DND-41 (cell line): ENCODE measurements at regions not wholly inside any gene's neighbourhood (a gene's known extent, or its start where the extent isn't known, plus 50 kb on each side); places are given as distances from the start of the nearest gene placed in this dataset.

Experiments used
- ATAC-seq: fragments of 200-7000 bp; cut with Tn5 transposase; 3 replicates; pipeline ENCODE4 v1.9.1; 2021; ENCODE audit warnings: low read depth; ENCODE audit not compliant: insufficient read depth
- DNase-seq: peaks from one replicate; pipeline ENCODE4 v3.0.0-alpha.2; 2020
- H2AFZ ChIP-seq: 2 replicates; pipeline ENCODE4 v1.6.0; 2012; ENCODE audit warnings: low read depth, low read length
- H3K27ac ChIP-seq: 2 replicates; pipeline ENCODE4 v1.5.1; 2012; ENCODE audit warnings: low read length, inconsistent platforms
- H3K27me3 ChIP-seq: fragments of 200-600 bp; sonication (generic); 2 replicates; pipeline ENCODE4 v1.6.0; 2012; ENCODE audit warnings: low read length, mild to moderate bottlenecking, inconsistent platforms; ENCODE audit not compliant: insufficient read depth, poor library complexity
- H3K36me3 ChIP-seq: 2 replicates; pipeline ENCODE4 v1.5.1; 2012; ENCODE audit warnings: low read length, inconsistent platforms; ENCODE audit not compliant: insufficient read depth
- H3K4me1 ChIP-seq: 2 replicates; pipeline ENCODE4 v1.5.1; 2012; ENCODE audit warnings: mild to moderate bottlenecking, low read length; ENCODE audit not compliant: insufficient read depth
- H3K4me2 ChIP-seq: 2 replicates; pipeline ENCODE4 v1.6.0; 2012; ENCODE audit warnings: mild to moderate bottlenecking, moderate library complexity, low read length, inconsistent platforms; ENCODE audit not compliant: insufficient read depth
- H3K4me3 ChIP-seq, 2 experiments: fragments of 200-600 bp in 1 of 2; shearing (Covaris generic) in 1 of 2; 2 replicates each; pipeline ENCODE4 v1.5.1; 2012 to 2016; ENCODE audit warnings: inconsistent platforms in 2 of 2, low read length in 2 of 2, mild to moderate bottlenecking in 2 of 2, low read depth in 1 of 2, moderate library complexity in 1 of 2
- H3K79me2 ChIP-seq: 2 replicates; pipeline ENCODE4 v1.6.0; 2012; ENCODE audit warnings: low read length, inconsistent platforms; ENCODE audit not compliant: insufficient read depth
- H3K9ac ChIP-seq: 2 replicates; pipeline ENCODE4 v1.6.0; 2012; ENCODE audit warnings: low read depth, mild to moderate bottlenecking, inconsistent platforms, low read length, moderate library complexity
- H3K9me3 ChIP-seq: 2 replicates; pipeline ENCODE4 v1.5.1; 2012; ENCODE audit warnings: low read length, moderate library complexity, mild to moderate bottlenecking, inconsistent platforms; ENCODE audit not compliant: insufficient read depth, severe bottlenecking
- H4K20me1 ChIP-seq: 2 replicates; pipeline ENCODE4 v1.6.0; 2012; ENCODE audit warnings: low read length; ENCODE audit not compliant: insufficient read depth
- EZH2 ChIP-seq: IDR thresholded peaks from 3 replicates; pipeline ENCODE4 v1.6.1; 2012; ENCODE audit warnings: borderline replicate concordance, low read depth, mild to moderate bottlenecking, moderate library complexity, low read length, inconsistent platforms; ENCODE audit not compliant: severe bottlenecking
- TF ChIP-seq, protein P1 (sequence below): IDR thresholded peaks from 2 replicates; pipeline ENCODE4 v1.5.1; 2012; ENCODE audit warnings: borderline replicate concordance, low read length, moderate library complexity, mild to moderate bottlenecking; ENCODE audit not compliant: poor library complexity, severe bottlenecking; ENCODE audit errors: extremely low read depth

- no peaks in the 10 kb centered on the region for H3K36me3 ChIP-seq
- H3K4me3 ChIP-seq: no peak overlapping the region
- no peak overlapping the region for H2AFZ ChIP-seq
- DNase-seq: no peak
- no peak for TF ChIP-seq EZH2
- no peaks in the 10 kb centered on the region for H3K4me1 ChIP-seq
- ATAC-seq: no peak
- no peaks in the 10 kb centered on the region for H3K9me3 ChIP-seq
- H3K79me2 ChIP-seq: no peaks in the 10 kb centered on the region
- no peak overlapping the region for H3K4me2 ChIP-seq
- H3K27ac ChIP-seq: no peak overlapping the region
- H3K9ac ChIP-seq: no peak overlapping the region
- H3K27me3 ChIP-seq: no peaks in the 10 kb centered on the region
- no peaks in the 10 kb centered on the region for H4K20me1 ChIP-seq
Measured at GRCh38 chr3:80754969-80755368, 987.2 kb upstream of the ROBO1 start.

DNA sequence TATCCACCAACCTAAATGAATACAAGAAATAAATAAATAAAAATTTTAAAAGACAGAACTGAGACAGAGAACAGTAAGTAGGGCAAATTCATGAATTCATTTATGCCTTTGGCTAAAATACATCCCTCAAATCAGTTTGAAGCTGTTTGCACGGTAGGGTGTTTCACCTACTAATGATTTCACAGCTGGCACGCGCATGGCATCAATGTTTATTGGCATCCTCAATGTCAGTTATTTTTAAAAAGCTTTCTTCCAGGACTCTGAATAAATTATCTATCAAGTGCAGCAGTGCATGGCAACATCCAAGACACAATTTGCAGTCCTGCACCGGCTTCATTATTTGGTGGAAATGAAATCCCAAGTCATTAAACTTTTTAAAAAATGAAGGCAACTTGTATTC, 985.2 kb upstream of the ROBO1 start:
- Histone ChIP-seq H3K4me3 (no peak overlapping the region), H2AFZ (no peak overlapping the region), H3K36me3 (no peaks in the 10 kb centered on the region), H3K9ac (no peak overlapping the region), H3K79me2 (no peaks in the 10 kb centered on the region), H3K4me1 (no peaks in the 10 kb centered on the region), H3K9me3 (no peaks in the 10 kb centered on the region), H3K4me2 (no peak overlapping the region), H3K27me3 (no peaks in the 10 kb centered on the region), H3K27ac (no peak overlapping the region), H4K20me1 (no peaks in the 10 kb centered on the region)
- ATAC-seq (no peak), DNase-seq (no peak)
- TF ChIP-seq, protein P1, sequence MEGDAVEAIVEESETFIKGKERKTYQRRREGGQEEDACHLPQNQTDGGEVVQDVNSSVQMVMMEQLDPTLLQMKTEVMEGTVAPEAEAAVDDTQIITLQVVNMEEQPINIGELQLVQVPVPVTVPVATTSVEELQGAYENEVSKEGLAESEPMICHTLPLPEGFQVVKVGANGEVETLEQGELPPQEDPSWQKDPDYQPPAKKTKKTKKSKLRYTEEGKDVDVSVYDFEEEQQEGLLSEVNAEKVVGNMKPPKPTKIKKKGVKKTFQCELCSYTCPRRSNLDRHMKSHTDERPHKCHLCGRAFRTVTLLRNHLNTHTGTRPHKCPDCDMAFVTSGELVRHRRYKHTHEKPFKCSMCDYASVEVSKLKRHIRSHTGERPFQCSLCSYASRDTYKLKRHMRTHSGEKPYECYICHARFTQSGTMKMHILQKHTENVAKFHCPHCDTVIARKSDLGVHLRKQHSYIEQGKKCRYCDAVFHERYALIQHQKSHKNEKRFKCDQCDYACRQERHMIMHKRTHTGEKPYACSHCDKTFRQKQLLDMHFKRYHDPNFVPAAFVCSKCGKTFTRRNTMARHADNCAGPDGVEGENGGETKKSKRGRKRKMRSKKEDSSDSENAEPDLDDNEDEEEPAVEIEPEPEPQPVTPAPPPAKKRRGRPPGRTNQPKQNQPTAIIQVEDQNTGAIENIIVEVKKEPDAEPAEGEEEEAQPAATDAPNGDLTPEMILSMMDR: no peak
- no peak for TF ChIP-seq EZH2

GRCh38 chr3:80750637-80751036, 982.8 kb upstream of the ROBO1 start:
- Histone ChIP-seq H3K4me3 (no peak overlapping the region), H3K4me2 (no peak overlapping the region), H3K27me3 (no peaks in the 10 kb centered on the region), H3K4me1 (no peaks in the 10 kb centered on the region), H4K20me1 (no peaks in the 10 kb centered on the region), H3K9ac (no peak overlapping the region), H3K36me3 (no peaks in the 10 kb centered on the region), H3K9me3 (no peaks in the 10 kb centered on the region), H2AFZ (no peak overlapping the region), H3K79me2 (no peaks in the 10 kb centered on the region), H3K27ac (no peak overlapping the region)
- TF ChIP-seq EZH2: no peak
- TF ChIP-seq, protein P1: no peak
- DNase-seq (no peak), ATAC-seq (no peak)

- DNase-seq (no peak), ATAC-seq (no peak)
- Histone ChIP-seq H3K36me3 (no peaks in the 10 kb centered on the region), H3K4me2 (no peak overlapping the region), H3K27me3 (no peaks in the 10 kb centered on the region), H3K27ac (no peak overlapping the region), H3K9me3 (no peaks in the 10 kb centered on the region), H3K4me1 (no peaks in the 10 kb centered on the region), H3K4me3 (no peak overlapping the region), H2AFZ (no peak overlapping the region), H4K20me1 (no peaks in the 10 kb centered on the region), H3K79me2 (no peaks in the 10 kb centered on the region), H3K9ac (no peak overlapping the region)
- no peak for TF ChIP-seq EZH2
- TF ChIP-seq, protein P1: no peak
Measured at GRCh38 chr3:80734920-80735319, 967.1 kb upstream of the ROBO1 start.
